Stomach (tissue), 8 donors: ENCODE measurements at regions not wholly inside any gene's neighbourhood (a gene's known extent, or its start where the extent isn't known, plus 50 kb on each side); places are given as distances from the start of the nearest gene placed in this dataset.

Experiments
- DNase-seq, 2 donors: peaks; one replicate each; pipeline versions ENCODE4 v3.0.0 to v3.0.0-alpha.2; 2013 to 2019
- H3K27ac ChIP-seq, 5 donors: fragments of 200-600 bp in 4 of 5; sonication (generic) in 4 of 5; one replicate each; pipeline ENCODE4 v1.5.1; 2013 to 2019; ENCODE audit warnings: mild to moderate bottlenecking in 1 of 5, moderate library complexity in 1 of 5
- H3K27me3 ChIP-seq, 3 donors: fragments of 200-600 bp; sonication (generic); one replicate each; pipeline ENCODE4 v1.5.1; 2017 to 2019; ENCODE audit warnings: mixed run types in 1 of 3
- H3K36me3 ChIP-seq, 4 donors: fragments of 200-600 bp; sonication (generic); 1 replicate in 3 of 4; 2 replicates in 1 of 4; pipeline ENCODE4 v1.5.1; 2016 to 2019
- H3K4me1 ChIP-seq, 4 donors: fragments of 200-600 bp; sonication (generic); one replicate each; pipeline ENCODE4 v1.5.1; 2016 to 2019
- H3K4me3 ChIP-seq, 4 donors: fragments of 200-600 bp; sonication (generic) in 3 of 4; one replicate each; pipeline ENCODE4 v1.5.1; 2016 to 2019; ENCODE audit warnings: mild to moderate bottlenecking in 1 of 4
- H3K9me3 ChIP-seq, 4 donors: fragments of 200-600 bp; sonication (generic); one replicate each; pipeline ENCODE4 v1.5.1; 2016 to 2019
- CTCF ChIP-seq, 7 experiments: fragments of 450-650 bp in 4 of 7; fragments of 200-600 bp in 3 of 7; sonication (generic) in 3 of 7; IDR thresholded peaks; one replicate each; pipeline ENCODE4 v1.5.1; 2016 to 2019; ENCODE audit warnings: antibody characterized with exemption in 7 of 7, control low read depth in 2 of 7, mild to moderate bottlenecking in 1 of 7
- EP300 ChIP-seq: sonication (generic); formaldehyde crosslinking; IDR thresholded peaks from one replicate; pipeline ENCODE4 v1.6.1; 2017; ENCODE audit warnings: antibody characterized with exemption
- POLR2A ChIP-seq, 4 donors: fragments of 450-650 bp; IDR thresholded peaks; one replicate each; pipeline ENCODE4 v1.6.1; 2016; ENCODE audit warnings: antibody characterized with exemption in 4 of 4, control low read depth in 2 of 4, mild to moderate bottlenecking in 1 of 4, moderate library complexity in 1 of 4
- POLR2AphosphoS5 ChIP-seq, 3 donors: sonication (generic); formaldehyde crosslinking; IDR thresholded peaks; one replicate each; pipeline ENCODE4 v1.6.1; 2016; ENCODE audit warnings: antibody characterized with exemption in 3 of 3
- WGBS, 5 donors: extraction: QIAGEN DNeasy Blood & Tissue Kit in 3 of 5; methylation state at CpG; one replicate each; pipeline versions ENCODE4 v1.1.5 to v1.1.7; 2013 to 2018; 5-methylcytosine and 5-hydroxymethylcytosine counted together
- intact Hi-C: fragments of 100-400 bp; cut with DNase I; formaldehyde crosslinking; loops from one replicate; pipeline ENCODE4 v1.15.1; 2023; ENCODE audit warnings: low total_unique reads
- donor health status: healthy with polysubstance abuse.
- donor health status: Bipolar disorder and iron deficiency.
- donor health status: healthy.

DNA sequence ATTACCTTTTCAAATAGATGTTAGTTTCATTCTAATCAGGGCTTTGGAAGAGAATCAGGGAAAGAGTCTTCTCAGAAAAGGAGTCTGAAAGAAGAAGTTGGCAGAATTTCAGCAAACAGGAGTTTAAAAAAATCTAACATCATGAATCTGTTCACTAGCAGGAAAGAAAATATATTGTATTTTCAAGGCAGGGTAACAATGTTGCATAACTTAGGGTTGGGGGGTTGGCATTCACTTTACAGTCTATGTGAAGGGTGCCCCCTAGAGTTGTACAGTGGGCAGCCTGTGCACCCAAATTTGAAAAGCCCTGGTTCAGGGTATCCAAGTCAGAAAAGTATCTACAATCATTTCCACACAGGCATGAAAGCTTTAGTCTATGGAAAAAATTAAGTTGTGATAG is 348.4 kb upstream of the SLC30A5 start:
- H3K36me3 ChIP-seq, result no peaks in the 10 kb centered on the region
- no peaks in the 10 kb centered on the region for H3K27me3 ChIP-seq
- H3K4me1 ChIP-seq, result peaks cover 0 to 7% (median 3%) of the 10 kb centered on the region in 4 donors
- H3K9me3 ChIP-seq, result no peaks in the 10 kb centered on the region
- peak in 1 of 2 donors; percentile 39 for DNase-seq
- H3K4me3 ChIP-seq, result no peak overlapping the region
- intact Hi-C loops, result no loop called here
- H3K27ac ChIP-seq, result no peak overlapping the region
- TF ChIP-seq EP300 (no peak), POLR2AphosphoS5 (IDR thresholded peaks at IDR 0.05) (no peak), POLR2A (IDR thresholded peaks at IDR 0.05) (no peak), CTCF (IDR thresholded peaks at IDR 0.05) (no peak)

DNA sequence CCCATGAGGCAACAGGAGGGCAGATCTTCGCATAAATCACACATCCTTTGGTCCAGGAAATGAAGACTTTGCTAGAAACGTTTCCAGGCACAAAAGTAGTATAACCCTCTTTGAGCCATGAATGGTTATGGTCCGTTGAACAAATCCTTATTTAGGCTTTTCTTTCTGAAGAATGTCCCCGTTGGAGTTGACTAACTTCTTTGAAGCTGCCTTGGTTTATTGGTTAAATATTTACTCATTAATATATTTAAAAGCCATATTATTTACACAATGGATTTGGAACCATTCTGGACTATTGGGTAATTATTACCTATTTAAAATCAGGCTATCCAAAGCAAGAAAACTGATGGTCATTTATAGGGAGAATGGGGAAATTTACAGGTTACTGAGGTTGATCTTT is 347.6 kb upstream of the SLC30A5 start:
- no peak overlapping the region for H3K4me3 ChIP-seq
- H3K27me3 ChIP-seq, result no peaks in the 10 kb centered on the region
- no peak for DNase-seq
- 16 to 44% (median 26%) methylated on average over 4 of the region's 4 CpGs for WGBS, 5 donors
- no peak overlapping the region for H3K27ac ChIP-seq
- intact Hi-C loops, result no loop called here
- H3K9me3 ChIP-seq, result no peaks in the 10 kb centered on the region
- TF ChIP-seq EP300, result no peak
- no peak for TF ChIP-seq POLR2AphosphoS5 (IDR thresholded peaks at IDR 0.05)
- no peak for TF ChIP-seq POLR2A (IDR thresholded peaks at IDR 0.05)
- TF ChIP-seq CTCF (IDR thresholded peaks at IDR 0.05), result no peak
- H3K4me1 ChIP-seq, result peaks cover 0 to 7% (median 3%) of the 10 kb centered on the region in 4 donors
- no peaks in the 10 kb centered on the region for H3K36me3 ChIP-seq

DNA sequence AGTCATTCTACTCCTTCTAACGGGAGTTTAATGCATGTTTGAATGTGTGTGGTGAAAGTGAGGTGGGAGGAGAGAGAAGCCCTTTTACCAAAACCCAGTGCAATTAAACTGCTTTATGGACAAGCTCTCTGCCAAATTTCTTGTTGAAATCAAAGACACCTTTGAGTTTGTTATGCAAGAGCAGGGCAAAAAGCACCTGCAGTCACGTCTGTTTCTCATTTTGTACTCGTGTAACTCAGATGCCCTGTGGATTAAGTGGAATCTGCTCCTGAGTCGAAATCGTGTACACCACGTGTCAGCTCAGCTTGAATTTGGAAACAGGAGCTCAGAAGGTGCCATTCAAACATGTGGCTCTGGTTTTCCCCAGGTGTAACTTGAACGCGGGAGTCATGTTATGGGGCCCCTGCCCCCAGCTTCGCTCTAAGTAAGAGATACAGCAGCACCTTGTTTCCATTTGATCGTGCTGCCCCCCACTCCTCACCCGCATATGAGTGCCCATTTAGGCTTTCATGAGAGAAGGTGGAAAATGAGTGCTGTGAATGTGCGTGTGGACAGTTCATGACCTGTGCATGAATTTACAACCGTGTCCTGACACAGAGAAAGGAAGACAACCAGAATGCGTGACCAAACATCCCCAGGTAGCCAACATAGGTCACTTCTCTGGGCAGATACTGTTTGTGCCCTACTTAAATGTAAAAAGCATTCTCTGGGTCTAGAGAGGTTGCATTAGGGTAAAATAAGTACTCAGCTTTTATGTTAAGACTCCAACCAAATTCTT is 347.0 kb upstream of the SLC30A5 start:
- DNase-seq, result no peak
- TF ChIP-seq EP300, result no peak
- no peak for TF ChIP-seq POLR2AphosphoS5 (IDR thresholded peaks at IDR 0.05)
- no peak for TF ChIP-seq POLR2A (IDR thresholded peaks at IDR 0.05)
- no peak for TF ChIP-seq CTCF (IDR thresholded peaks at IDR 0.05)
- H3K9me3 ChIP-seq, result no peaks in the 10 kb centered on the region

GRCh38 chr5:68747521-68747920 is 346.3 kb upstream of the SLC30A5 start:
- WGBS, 5 donors, result 62 to 77% (median 70%) methylated on average over 4 of the region's 4 CpGs
- H3K36me3 ChIP-seq, result no peaks in the 10 kb centered on the region
- no peak for DNase-seq
- no peaks in the 10 kb centered on the region for H3K9me3 ChIP-seq
- peaks cover 0 to 7% (median 3%) of the 10 kb centered on the region in 4 donors for H3K4me1 ChIP-seq
- TF ChIP-seq POLR2A (IDR thresholded peaks at IDR 0.05) (no peak), EP300 (no peak), POLR2AphosphoS5 (IDR thresholded peaks at IDR 0.05) (no peak)
- no peak overlapping the region for H3K4me3 ChIP-seq
- H3K27ac ChIP-seq, result no peak overlapping the region
- intact Hi-C loops, result no loop called here
- H3K27me3 ChIP-seq, result no peaks in the 10 kb centered on the region

More for the DNA sequence above, 347.0 kb upstream of the SLC30A5 start:
- Histone ChIP-seq H3K4me1 (peaks cover 0 to 7% (median 3%) of the 10 kb centered on the region in 4 donors), H3K27ac (no peak overlapping the region), H3K4me3 (no peak overlapping the region), H3K27me3 (no peaks in the 10 kb centered on the region), H3K36me3 (no peaks in the 10 kb centered on the region)
- WGBS, 5 donors, result 43 to 65% (median 51%) methylated on average over 14 of the region's 14 CpGs
- intact Hi-C loops, result no loop called here

- H3K36me3 ChIP-seq, result no peaks in the 10 kb centered on the region
- no peak overlapping the region for H3K27ac ChIP-seq
- intact Hi-C loops, result no loop called here
- H3K27me3 ChIP-seq, result no peaks in the 10 kb centered on the region
- H3K4me3 ChIP-seq, result no peak overlapping the region
- WGBS, 5 donors, result 80 to 94% (median 85%) methylated on average over 3 of the region's 3 CpGs
- TF ChIP-seq CTCF (IDR thresholded peaks at IDR 0.05) (no peak), POLR2AphosphoS5 (IDR thresholded peaks at IDR 0.05) (no peak)
- no peak for DNase-seq
- H3K4me1 ChIP-seq, result peaks cover 0 to 7% (median 3%) of the 10 kb centered on the region in 4 donors
- no peaks in the 10 kb centered on the region for H3K9me3 ChIP-seq
Measured at GRCh38 chr5:68748101-68748500, 345.7 kb upstream of the SLC30A5 start.
